ENCODE measurements at regions not wholly inside any gene's neighbourhood (a gene's known extent, or its start where the extent isn't known, plus 50 kb on each side); places are given as distances from the start of the nearest gene placed in this dataset.

- no peak overlapping the region for H3K4me3 ChIP-seq (replicated peaks in 1 of 2; ENCODE audit: low read depth in 1 of 2, low read length in 2 of 2)
- H3K9me2 ChIP-seq (ENCODE audit: insufficient read depth), result no peaks in the 10 kb centered on the region
- H2AFZ ChIP-seq (ENCODE audit: low read depth, low read length, poor library complexity, severe bottlenecking), result no peak overlapping the region
- POLR2A ChIA-PET, result no interaction called here
- no peak overlapping the region for H3K27ac ChIP-seq (ENCODE audit: low read depth, low read length)
- no peak overlapping the region for H3K4me2 ChIP-seq (ENCODE audit: low read length)
- ATAC-seq, result no peak
- H4K20me1 ChIP-seq (ENCODE audit: insufficient read depth), result no peaks in the 10 kb centered on the region
- no peaks in the 10 kb centered on the region for H3K36me3 ChIP-seq (ENCODE audit: control insufficient read depth in 1 of 2, insufficient read depth in 2 of 2, low read length in 2 of 2)
- RAD21 ChIA-PET (ENCODE audit: low non-redundant PET in 1 of 2, low total read pairs in 2 of 2, uncharacterized antibody in 2 of 2, unreplicated experiment in 2 of 2), result no interaction called here
- CTCF ChIA-PET, result no interaction called here
- no peaks in the 10 kb centered on the region for H3K4me1 ChIP-seq (ENCODE audit: control insufficient read depth in 1 of 2, insufficient read depth in 2 of 2, low read length in 2 of 2)
- no peaks in the 10 kb centered on the region for H3K9me3 ChIP-seq (ENCODE audit: control insufficient read depth in 1 of 2, insufficient read depth in 1 of 2, low read depth in 1 of 2, low read length in 2 of 2)
- intact Hi-C loops (cut with micrococcal nuclease), result no loop called here
- no peak overlapping the region for H3K9ac ChIP-seq (ENCODE audit: low read length)
- TF ChIP-seq CEBPB (IDR thresholded peaks at IDR 0.05; ENCODE audit: low read depth) (no peak), CTCF (IDR thresholded peaks at IDR 0.05 in 2 of 3, conservative IDR thresholded peaks at IDR 0.05 in 1 of 3; ENCODE audit: borderline replicate concordance in 1 of 3, insufficient read depth in 1 of 3, low read depth in 2 of 3, low read length in 2 of 3) (no peak), RAD21 (IDR thresholded peaks at IDR 0.05; ENCODE audit: low read depth) (no peak), ATF3 (IDR thresholded peaks at IDR 0.05) (no peak), MAX (IDR thresholded peaks at IDR 0.05) (no peak), POLR2A (IDR thresholded peaks at IDR 0.05; ENCODE audit: borderline replicate concordance, extremely low read depth, insufficient read depth, insufficient read length) (no peak), ZNF274 (IDR thresholded peaks at IDR 0.05; ENCODE audit: low read depth, low read length) (no peak), EZH2 (IDR thresholded peaks at IDR 0.05) (no peak), SIN3A (IDR thresholded peaks at IDR 0.05; ENCODE audit: low read depth) (no peak), ZBTB33 (IDR thresholded peaks at IDR 0.05; ENCODE audit: extremely low read depth, insufficient replicate concordance, low read length) (no peak), POLR2AphosphoS5 (IDR thresholded peaks at IDR 0.05; ENCODE audit: low read depth, low read length) (no peak), REST (IDR thresholded peaks at IDR 0.05; ENCODE audit: low read depth) (no peak), ELF1 (IDR thresholded peaks at IDR 0.05; ENCODE audit: borderline replicate concordance, low read depth) (no peak), EZH2phosphoT487 (IDR thresholded peaks at IDR 0.05; ENCODE audit: borderline replicate concordance) (no peak), EGR1 (IDR thresholded peaks at IDR 0.05; ENCODE audit: low read depth) (no peak), JUND (IDR thresholded peaks at IDR 0.05) (no peak), FOSL1 (IDR thresholded peaks at IDR 0.05; ENCODE audit: low read depth) (no peak), SRF (IDR thresholded peaks at IDR 0.05; ENCODE audit: low read depth) (no peak)
- DNase-seq (ENCODE audit: low read depth, low spot score), result no peak
- BruUV-seq (replicated peaks), result no TSS peak
- H3K79me2 ChIP-seq (ENCODE audit: insufficient read depth, low read length), result no peaks in the 10 kb centered on the region
- H3K27me3 ChIP-seq (ENCODE audit: insufficient read depth, low read length), result no peaks in the 10 kb centered on the region
Observed at GRCh38 chr13:22422023-22422422, 751.1 kb downstream of the FGF9 start.

Measured in HCT116 (cell line).